Sigmoid colon (tissue), 4 donors: ENCODE measurements at regions not wholly inside any gene's neighbourhood (a gene's known extent, or its start where the extent isn't known, plus 50 kb on each side); places are given as distances from the start of the nearest gene placed in this dataset.

ENCODE experiments used
- POLR2AphosphoS5 ChIP-seq, 4 donors: sonication (generic); formaldehyde crosslinking; IDR thresholded peaks; one replicate each; pipeline ENCODE4 v1.6.1; 2017; ENCODE audit warnings: antibody characterized with exemption in 4 of 4
- TF ChIP-seq, protein P1 (sequence below), 4 experiments: fragments of 450-650 bp in 3 of 4; fragments of 200-600 bp in 1 of 4; IDR thresholded peaks; one replicate each; pipeline ENCODE4 v1.5.1; 2016 to 2019; ENCODE audit warnings: antibody characterized with exemption in 4 of 4, mild to moderate bottlenecking in 3 of 4, moderate library complexity in 2 of 4

DNA sequence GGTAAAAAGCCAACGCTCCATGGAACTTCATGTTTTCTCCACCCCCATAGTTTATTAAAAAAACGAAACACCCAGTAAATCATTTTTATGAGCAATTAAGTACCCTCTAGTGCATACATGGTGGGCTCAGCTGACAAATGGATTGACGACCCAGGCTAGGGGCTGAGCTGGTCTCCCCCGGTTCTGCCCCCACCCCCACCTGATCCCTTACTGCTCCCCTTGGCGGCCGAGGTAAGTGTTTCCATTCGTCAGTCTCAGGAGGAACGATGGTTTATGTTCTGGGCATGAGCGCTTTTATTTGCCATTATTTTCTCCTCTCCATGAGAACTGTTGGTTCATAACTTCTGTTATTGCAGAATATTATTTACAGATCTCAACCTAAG lies 233.9 kb upstream of the C1orf174 start:
- TF ChIP-seq, protein P1, sequence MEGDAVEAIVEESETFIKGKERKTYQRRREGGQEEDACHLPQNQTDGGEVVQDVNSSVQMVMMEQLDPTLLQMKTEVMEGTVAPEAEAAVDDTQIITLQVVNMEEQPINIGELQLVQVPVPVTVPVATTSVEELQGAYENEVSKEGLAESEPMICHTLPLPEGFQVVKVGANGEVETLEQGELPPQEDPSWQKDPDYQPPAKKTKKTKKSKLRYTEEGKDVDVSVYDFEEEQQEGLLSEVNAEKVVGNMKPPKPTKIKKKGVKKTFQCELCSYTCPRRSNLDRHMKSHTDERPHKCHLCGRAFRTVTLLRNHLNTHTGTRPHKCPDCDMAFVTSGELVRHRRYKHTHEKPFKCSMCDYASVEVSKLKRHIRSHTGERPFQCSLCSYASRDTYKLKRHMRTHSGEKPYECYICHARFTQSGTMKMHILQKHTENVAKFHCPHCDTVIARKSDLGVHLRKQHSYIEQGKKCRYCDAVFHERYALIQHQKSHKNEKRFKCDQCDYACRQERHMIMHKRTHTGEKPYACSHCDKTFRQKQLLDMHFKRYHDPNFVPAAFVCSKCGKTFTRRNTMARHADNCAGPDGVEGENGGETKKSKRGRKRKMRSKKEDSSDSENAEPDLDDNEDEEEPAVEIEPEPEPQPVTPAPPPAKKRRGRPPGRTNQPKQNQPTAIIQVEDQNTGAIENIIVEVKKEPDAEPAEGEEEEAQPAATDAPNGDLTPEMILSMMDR (IDR thresholded peaks at IDR 0.05) = no peak
- no peak for TF ChIP-seq POLR2AphosphoS5 (IDR thresholded peaks at IDR 0.05)
